Endothelial cell of umbilical vein (primary cell): ENCODE measurements at regions not wholly inside any gene's neighbourhood (a gene's known extent, or its start where the extent isn't known, plus 50 kb on each side); places are given as distances from the start of the nearest gene placed in this dataset.

Experiments used
- BruUV-seq: library from RNA; stranded (reverse); fragments of 400-500 nt; replicated peaks from 2 replicates; lab custom pipeline; 2021; lab: Mats Ljungman, UMichigan
- CTCF ChIA-PET: fragments of 300-600, 350-600 bp; sonication (Branson Sonifier 250); formaldehyde crosslinking; loops from one replicate; lab custom pipeline; 2021; ENCODE audit warnings: antibody characterized with exemption, inconsistent platforms; lab: Charles Lee
- POLR2A ChIA-PET: fragments of 300-600, 350-600 bp; sonication (Branson Sonifier 250); formaldehyde crosslinking; loops from one replicate; lab custom pipeline; 2021; ENCODE audit warnings: antibody characterized with exemption, inconsistent platforms; lab: Charles Lee
- DNase-seq: peaks from one replicate; pipeline ENCODE4 v3.0.0-alpha.2; 2011; ENCODE audit warnings: low read depth, low spot score
- FAIRE-seq: peaks from 2 replicates; lab custom pipeline; 2011; peaks lifted over from hg19 to GRCh38; lab: Jason Lieb, UNC
- H2AFZ ChIP-seq: 2 replicates; pipeline ENCODE4 v1.6.0; 2012; ENCODE audit warnings: low read depth, low read length, control low read depth, inconsistent platforms
- H3K27ac ChIP-seq: 2 replicates; pipeline ENCODE4 v1.5.1; 2011; ENCODE audit warnings: low read depth, mild to moderate bottlenecking, control low read depth, low read length, moderate library complexity; ENCODE audit not compliant: insufficient read depth
- H3K27me3 ChIP-seq, 2 experiments: 2 replicates each; pipeline versions ENCODE4 v1.6.0 to v1.6.1; 2011; ENCODE audit warnings: low read length in 2 of 2, mixed read lengths in 1 of 2; ENCODE audit not compliant: control insufficient read depth in 2 of 2, insufficient read depth in 2 of 2
- H3K36me3 ChIP-seq, 2 experiments: 2 replicates in 1 of 2; 3 replicates in 1 of 2; pipeline ENCODE4 v1.5.1; 2011; ENCODE audit warnings: low read length in 2 of 2, mild to moderate bottlenecking in 1 of 2, moderate library complexity in 1 of 2; ENCODE audit not compliant: control insufficient read depth in 2 of 2, insufficient read depth in 2 of 2; ENCODE audit errors: extremely low read depth in 1 of 2
- H3K4me1 ChIP-seq: 3 replicates; pipeline ENCODE4 v1.5.1; 2011; ENCODE audit warnings: mild to moderate bottlenecking, low read length; ENCODE audit not compliant: control insufficient read depth, insufficient read depth; ENCODE audit errors: extremely low read depth
- H3K4me2 ChIP-seq: 2 replicates; pipeline ENCODE4 v1.6.1; 2011; ENCODE audit warnings: low read length, control low read depth, mixed read lengths; ENCODE audit not compliant: insufficient read depth
- H3K4me3 ChIP-seq, 3 experiments: fragments of 200-600 bp in 1 of 3; sonication (generic), shearing (Covaris generic) in 1 of 3; replicated peaks in 1 of 3; 2 replicates each; pipeline ENCODE4 v1.5.1; 2011 to 2016; ENCODE audit warnings: control low read depth in 3 of 3, low read length in 3 of 3, mild to moderate bottlenecking in 2 of 3, inconsistent platforms in 1 of 3, low read depth in 1 of 3, moderate library complexity in 1 of 3; ENCODE audit not compliant: insufficient read depth in 1 of 3
- H3K79me2 ChIP-seq: 2 replicates; pipeline ENCODE4 v1.6.0; 2012; ENCODE audit warnings: low read length, inconsistent platforms; ENCODE audit not compliant: control insufficient read depth, insufficient read depth
- H3K9ac ChIP-seq: replicated peaks from 2 replicates; pipeline ENCODE3; 2011; ENCODE audit warnings: low read length, control low read depth; ENCODE audit not compliant: insufficient read depth; ENCODE audit errors: extremely low read depth
- H3K9me1 ChIP-seq: replicated peaks from 3 replicates; pipeline ENCODE4 v1.6.0; 2011; ENCODE audit warnings: mild to moderate bottlenecking, low read length; ENCODE audit not compliant: control insufficient read depth, insufficient read depth; ENCODE audit errors: extremely low read depth
- H3K9me3 ChIP-seq: replicated peaks from 2 replicates; pipeline ENCODE4 v1.5.1; 2012; ENCODE audit warnings: low read length, inconsistent platforms; ENCODE audit not compliant: control insufficient read depth, insufficient read depth
- H4K20me1 ChIP-seq: replicated peaks from 2 replicates; pipeline ENCODE3; 2011; ENCODE audit warnings: mild to moderate bottlenecking, low read length; ENCODE audit not compliant: control insufficient read depth, insufficient read depth; ENCODE audit errors: extremely low read depth
- EZH2 ChIP-seq: IDR thresholded peaks from 2 replicates; pipeline ENCODE4 v1.6.1; 2012; ENCODE audit warnings: borderline replicate concordance, low read depth, mild to moderate bottlenecking, moderate library complexity, low read length, inconsistent platforms; ENCODE audit not compliant: severe bottlenecking
- FOS ChIP-seq: IDR thresholded peaks from 2 replicates; pipeline ENCODE4 v1.6.1; 2011; ENCODE audit warnings: mild to moderate bottlenecking, low read length, moderate library complexity, borderline replicate concordance; ENCODE audit not compliant: insufficient read depth
- GATA2 ChIP-seq: IDR thresholded peaks from 2 replicates; pipeline ENCODE4 v1.7.0; 2011; ENCODE audit warnings: low read depth, mild to moderate bottlenecking, moderate library complexity, mixed read lengths, low read length; ENCODE audit not compliant: insufficient read length, insufficient read depth
- JUN ChIP-seq: IDR thresholded peaks from 2 replicates; pipeline ENCODE4 v1.6.1; 2011; ENCODE audit warnings: borderline replicate concordance, low read depth; ENCODE audit not compliant: insufficient read length, insufficient read depth
- MYC ChIP-seq: IDR thresholded peaks from one replicate; pipeline ENCODE4 v1.6.1; 2011; ENCODE audit warnings: mild to moderate bottlenecking, low read depth, low read length
- POLR2A ChIP-seq: IDR thresholded peaks from 2 replicates; pipeline ENCODE4 v1.6.1; 2012; ENCODE audit warnings: low read depth, mild to moderate bottlenecking, control low read depth, low read length
- POLR2AphosphoS5 ChIP-seq: IDR thresholded peaks from 2 replicates; pipeline ENCODE4 v1.6.1; 2012; ENCODE audit warnings: low read depth, mild to moderate bottlenecking, control low read depth, low read length, moderate library complexity; ENCODE audit not compliant: insufficient read depth
- dilution Hi-C: fragments of 300-500 bp; cut with MboI; formaldehyde crosslinking; loops from one replicate; pipeline ENCODE4 v1.15.0; 2019; ENCODE audit warnings: low sequenced_read_pairs; ENCODE audit not compliant: extremely low pct_ligation_motif_present
- intact Hi-C: fragments of 100-400 bp; cut with micrococcal nuclease; formaldehyde crosslinking; loops from one replicate; pipeline ENCODE4 v1.10.0; 2022
- TF ChIP-seq, protein P1 (sequence below): IDR thresholded peaks from 2 replicates; pipeline ENCODE4 v1.6.1; 2011; ENCODE audit not compliant: insufficient read depth, insufficient read length
- TF ChIP-seq, protein P2 (sequence below), 2 donors: IDR thresholded peaks; 1 replicate in 1 of 2; 2 replicates in 1 of 2; pipeline ENCODE4 v1.5.1; 2011; ENCODE audit warnings: low read length in 2 of 2, mild to moderate bottlenecking in 2 of 2, moderate library complexity in 2 of 2, control low read depth in 1 of 2, inconsistent platforms in 1 of 2, low read depth in 1 of 2; ENCODE audit not compliant: insufficient read depth in 1 of 2; ENCODE audit errors: extremely low read depth in 1 of 2

DNA sequence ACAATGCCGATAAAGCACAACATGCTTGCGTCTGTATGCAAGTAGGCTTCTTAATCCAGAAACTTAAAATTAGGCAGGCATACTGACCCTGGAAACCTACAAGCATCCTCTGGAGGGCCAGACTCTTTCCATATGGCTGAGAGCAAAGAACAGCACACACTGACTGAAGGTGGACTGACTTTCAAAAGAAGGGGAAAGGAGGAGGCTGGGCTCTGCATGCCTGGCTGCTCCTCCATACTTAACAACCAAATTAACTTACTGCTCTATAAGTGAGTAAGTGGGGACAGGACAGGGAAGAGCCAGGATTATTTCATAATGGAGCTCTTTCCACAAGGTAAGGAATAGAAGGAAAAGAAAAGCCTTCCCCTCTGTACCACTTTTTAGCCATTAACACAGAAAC, 55.9 kb upstream of the ATP8A1 start:
- no TSS peak for BruUV-seq
- DNase-seq (no peak), FAIRE-seq (no peak)
- no peak for TF ChIP-seq MYC
- TF ChIP-seq, protein P1, sequence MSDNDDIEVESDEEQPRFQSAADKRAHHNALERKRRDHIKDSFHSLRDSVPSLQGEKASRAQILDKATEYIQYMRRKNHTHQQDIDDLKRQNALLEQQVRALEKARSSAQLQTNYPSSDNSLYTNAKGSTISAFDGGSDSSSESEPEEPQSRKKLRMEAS = no peak
- TF ChIP-seq JUN = no peak
- no peak for TF ChIP-seq GATA2
- no peak for TF ChIP-seq FOS
- TF ChIP-seq POLR2A = no peak
- no peak for TF ChIP-seq POLR2AphosphoS5
- TF ChIP-seq, protein P2, sequence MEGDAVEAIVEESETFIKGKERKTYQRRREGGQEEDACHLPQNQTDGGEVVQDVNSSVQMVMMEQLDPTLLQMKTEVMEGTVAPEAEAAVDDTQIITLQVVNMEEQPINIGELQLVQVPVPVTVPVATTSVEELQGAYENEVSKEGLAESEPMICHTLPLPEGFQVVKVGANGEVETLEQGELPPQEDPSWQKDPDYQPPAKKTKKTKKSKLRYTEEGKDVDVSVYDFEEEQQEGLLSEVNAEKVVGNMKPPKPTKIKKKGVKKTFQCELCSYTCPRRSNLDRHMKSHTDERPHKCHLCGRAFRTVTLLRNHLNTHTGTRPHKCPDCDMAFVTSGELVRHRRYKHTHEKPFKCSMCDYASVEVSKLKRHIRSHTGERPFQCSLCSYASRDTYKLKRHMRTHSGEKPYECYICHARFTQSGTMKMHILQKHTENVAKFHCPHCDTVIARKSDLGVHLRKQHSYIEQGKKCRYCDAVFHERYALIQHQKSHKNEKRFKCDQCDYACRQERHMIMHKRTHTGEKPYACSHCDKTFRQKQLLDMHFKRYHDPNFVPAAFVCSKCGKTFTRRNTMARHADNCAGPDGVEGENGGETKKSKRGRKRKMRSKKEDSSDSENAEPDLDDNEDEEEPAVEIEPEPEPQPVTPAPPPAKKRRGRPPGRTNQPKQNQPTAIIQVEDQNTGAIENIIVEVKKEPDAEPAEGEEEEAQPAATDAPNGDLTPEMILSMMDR (IDR thresholded peaks at IDR 0.05; ENCODE audit: extremely low read depth in 1 of 2, insufficient read depth in 1 of 2, low read depth in 1 of 2, low read length in 2 of 2) = no peak
- TF ChIP-seq EZH2 = no peak
- no peak overlapping the region for H3K27ac ChIP-seq
- H4K20me1 ChIP-seq = no peaks in the 10 kb centered on the region
- POLR2A ChIA-PET = no interaction called here
- no peak overlapping the region for H3K4me3 ChIP-seq
- no peaks in the 10 kb centered on the region for H3K27me3 ChIP-seq
- no peak overlapping the region for H3K9ac ChIP-seq
- no peaks in the 10 kb centered on the region for H3K9me1 ChIP-seq
- H3K79me2 ChIP-seq = no peaks in the 10 kb centered on the region
- no peaks in the 10 kb centered on the region for H3K9me3 ChIP-seq
- CTCF ChIA-PET = interaction anchor here (0.9 kb wide), 1 partner anchor 144 kb away, joined by 3 read pairs; no protein-coding TSS in a partner anchor
- intact Hi-C loops = no loop called here
- H2AFZ ChIP-seq = no peak overlapping the region
- no peaks in the 10 kb centered on the region for H3K4me1 ChIP-seq
- H3K36me3 ChIP-seq = no peaks in the 10 kb centered on the region
- no peak overlapping the region for H3K4me2 ChIP-seq
- dilution Hi-C loops = no loop called here
